GM21360 (cell line): ENCODE measurements at regions not wholly inside any gene's neighbourhood (a gene's known extent, or its start where the extent isn't known, plus 50 kb on each side); places are given as distances from the start of the nearest gene placed in this dataset.
A peak's percentile ranks its signal among the peaks of the same experiment; 100 is the strongest.
"Not testable (repeated sequence)": the region's sequence is repeated elsewhere in the genome, so short reads cannot be mapped to it uniquely, and the experiment has no call there.

Experiments
- ATAC-seq: cut with Tn5 transposase; IDR thresholded peaks from one replicate; pipeline ENCODE4 v1.9.1; 2021; ENCODE audit warnings: mild to moderate bottlenecking, moderate library complexity; ENCODE audit not compliant: unreplicated experiment

- ATAC-seq = not testable (repeated sequence)
Measured at GRCh38 chr2:87500951-87501350, 246.9 kb upstream of the PLGLB2 start.

GRCh38 chr2:87502948-87503347 is 244.9 kb upstream of the PLGLB2 start:
- ATAC-seq = not testable (repeated sequence)

- ATAC-seq = not testable (repeated sequence)
Measured at GRCh38 chr2:87505239-87505638, 242.6 kb upstream of the PLGLB2 start.

GRCh38 chr2:87505909-87506308 is 242.0 kb upstream of the PLGLB2 start:
- ATAC-seq = not testable (repeated sequence)

GRCh38 chr2:87507378-87508348 is 240.2 kb upstream of the PLGLB2 start:
- not testable (repeated sequence) for ATAC-seq

GRCh38 chr2:87511195-87511778 is 236.6 kb upstream of the PLGLB2 start:
- not testable (repeated sequence) for ATAC-seq

- ATAC-seq = not testable (repeated sequence)
Measured at GRCh38 chr2:87512864-87513530, 234.9 kb upstream of the PLGLB2 start.

GRCh38 chr2:87514034-87514433 is 233.9 kb upstream of the PLGLB2 start:
- peak; percentile 51 for ATAC-seq

GRCh38 chr2:87514515-87514914 is 233.4 kb upstream of the PLGLB2 start:
- not testable (repeated sequence) for ATAC-seq

GRCh38 chr2:87515226-87515625 is 232.7 kb upstream of the PLGLB2 start:
- ATAC-seq = not testable (repeated sequence)

GRCh38 chr2:87515875-87516274 is 232.0 kb upstream of the PLGLB2 start:
- not testable (repeated sequence) for ATAC-seq

GRCh38 chr2:87516369-87516967 is 231.4 kb upstream of the PLGLB2 start:
- not testable (repeated sequence) for ATAC-seq

GRCh38 chr2:87517438-87517837 is 230.4 kb upstream of the PLGLB2 start:
- ATAC-seq = not testable (repeated sequence)

- ATAC-seq = not testable (repeated sequence)
Measured at GRCh38 chr2:87518066-87518465, 229.8 kb upstream of the PLGLB2 start.

GRCh38 chr2:87518547-87518946 is 229.3 kb upstream of the PLGLB2 start:
- not testable (repeated sequence) for ATAC-seq

GRCh38 chr2:87519158-87520011 is 228.5 kb upstream of the PLGLB2 start:
- not testable (repeated sequence) for ATAC-seq

GRCh38 chr2:87521057-87521456 is 226.8 kb upstream of the PLGLB2 start:
- ATAC-seq = peak; percentile 71

GRCh38 chr2:87521489-87521888 is 226.4 kb upstream of the PLGLB2 start:
- ATAC-seq = not testable (repeated sequence)

GRCh38 chr2:87524619-87525188 is 223.2 kb upstream of the PLGLB2 start:
- not testable (repeated sequence) for ATAC-seq
